Right hindlimb (tissue), 1 donor: ENCODE measurements at regions not wholly inside any gene's neighbourhood (a gene's known extent, or its start where the extent isn't known, plus 50 kb on each side); places are given as distances from the start of the nearest gene placed in this dataset.
"Not testable (repeated sequence)": the region's sequence is repeated elsewhere in the genome, so short reads cannot be mapped to it uniquely, and the experiment has no call there.

Experiments
- DNase-seq: peaks from one replicate; pipeline ENCODE4 v3.0.0-alpha.2; 2018

DNA sequence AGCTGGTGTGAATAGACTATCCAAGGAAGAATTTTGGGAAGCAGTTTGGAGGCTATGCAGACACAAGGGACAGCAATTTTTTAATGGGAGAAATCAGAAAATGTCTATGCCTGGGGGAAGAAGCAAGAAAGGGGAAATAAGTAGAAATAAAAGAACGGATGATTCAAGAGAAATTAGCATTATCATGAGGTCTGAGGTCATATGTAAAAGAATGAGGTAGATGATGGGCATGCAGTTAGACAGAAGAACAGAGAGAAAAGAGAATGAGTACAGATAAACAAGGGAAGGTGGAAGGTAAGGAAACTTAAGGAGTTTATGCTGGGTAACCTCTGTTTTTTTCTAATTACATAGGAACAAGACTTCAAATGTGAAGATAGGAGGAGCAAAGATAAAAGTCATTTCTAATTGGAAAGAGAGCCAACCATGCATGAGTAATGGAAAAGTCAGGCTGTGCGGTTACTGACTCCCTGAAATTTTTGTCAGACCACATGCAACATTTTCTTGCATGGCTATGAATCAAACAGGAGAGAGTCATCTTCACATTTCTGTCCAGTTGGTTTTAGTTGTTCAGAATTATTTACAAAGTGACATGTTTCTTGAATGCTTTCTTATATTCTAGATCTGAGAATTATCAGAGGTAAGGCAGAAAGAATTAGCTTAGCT, 101.0 kb upstream of the PIK3R1 start:
- DNase-seq: no peak

DNA sequence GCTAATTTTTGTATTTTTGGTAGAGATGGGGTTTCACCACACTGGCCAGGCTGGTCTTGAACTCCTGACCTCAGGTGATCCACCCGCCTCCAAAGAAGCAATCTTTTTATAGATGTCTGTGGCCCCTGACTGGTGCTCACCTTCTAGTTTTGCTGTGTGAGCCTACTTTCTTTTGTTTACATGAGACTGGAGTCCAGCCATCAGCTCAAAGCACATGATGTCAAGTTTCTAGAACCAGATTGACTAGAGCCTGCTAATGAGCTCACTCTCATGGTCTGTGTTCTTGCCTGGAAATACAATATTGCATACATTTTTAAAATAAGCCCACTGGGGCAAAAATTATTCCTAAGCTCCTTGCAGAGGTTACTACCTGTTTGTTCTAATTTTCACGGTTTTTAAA, 102.9 kb upstream of the PIK3R1 start:
- no peak for DNase-seq

DNA sequence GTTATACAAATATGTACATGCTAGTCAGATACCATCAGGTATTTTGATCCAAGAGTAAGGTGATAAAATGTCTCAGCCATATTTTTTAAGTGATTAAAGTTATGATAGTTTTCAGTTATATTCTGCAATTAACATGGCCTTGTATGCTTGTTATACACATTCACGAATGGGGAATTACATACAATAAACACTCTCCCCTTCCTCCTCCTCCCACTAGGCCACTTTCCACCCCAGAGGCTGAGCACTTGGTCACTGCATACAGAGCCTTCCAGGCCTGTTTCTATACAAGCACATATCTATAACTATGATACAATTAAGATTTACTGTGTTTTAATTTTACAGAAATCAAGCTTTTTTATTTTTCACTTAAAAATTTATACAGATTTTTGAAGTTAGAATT, 104.7 kb upstream of the PIK3R1 start:
- no peak for DNase-seq

- DNase-seq: no peak
Observed at GRCh38 chr5:68110264-68110663, 105.3 kb upstream of the PIK3R1 start.

DNA sequence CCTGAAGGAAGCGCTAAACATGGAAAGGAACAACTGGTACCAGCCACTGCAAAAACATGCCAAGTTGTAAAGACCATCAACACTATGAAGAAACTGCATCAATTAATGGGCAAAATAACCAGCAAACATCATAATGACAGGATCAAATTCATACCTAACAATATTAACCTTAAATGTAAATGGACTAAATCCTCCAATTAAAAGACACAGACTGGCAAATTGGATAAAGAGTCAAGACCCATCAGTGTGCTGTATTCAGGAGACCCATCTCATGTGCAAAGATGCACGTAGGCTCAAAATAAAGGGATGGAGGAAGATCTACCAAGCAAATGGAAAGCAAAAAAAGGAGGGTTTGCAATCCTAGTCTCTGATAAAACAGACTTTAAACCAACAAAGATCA, 111.3 kb upstream of the PIK3R1 start:
- DNase-seq: not testable (repeated sequence)

DNA sequence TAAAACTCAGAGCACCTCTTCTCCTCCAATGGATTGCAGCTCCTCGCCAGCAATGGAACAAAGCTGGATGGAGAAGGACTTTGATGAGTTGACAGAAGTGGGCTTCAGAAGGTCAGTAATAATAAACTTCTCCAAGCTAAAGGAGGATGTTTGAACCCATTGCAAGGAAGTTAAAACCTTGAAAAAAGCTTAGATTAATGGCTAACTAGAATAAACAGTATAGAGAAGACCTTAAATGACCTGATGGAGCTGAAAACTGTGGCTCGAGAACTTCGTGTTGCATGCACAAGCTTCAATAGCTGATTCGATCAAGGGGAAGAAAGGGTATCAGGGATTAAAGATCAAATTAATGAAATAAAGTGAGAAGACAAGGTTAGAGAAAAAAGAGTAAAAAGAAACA, 112.3 kb upstream of the PIK3R1 start:
- not testable (repeated sequence) for DNase-seq

GRCh38 chr5:68099327-68099726, 116.2 kb upstream of the PIK3R1 start:
- DNase-seq: no peak

GRCh38 chr5:68093455-68094159, 121.9 kb upstream of the PIK3R1 start:
- no peak for DNase-seq

DNA sequence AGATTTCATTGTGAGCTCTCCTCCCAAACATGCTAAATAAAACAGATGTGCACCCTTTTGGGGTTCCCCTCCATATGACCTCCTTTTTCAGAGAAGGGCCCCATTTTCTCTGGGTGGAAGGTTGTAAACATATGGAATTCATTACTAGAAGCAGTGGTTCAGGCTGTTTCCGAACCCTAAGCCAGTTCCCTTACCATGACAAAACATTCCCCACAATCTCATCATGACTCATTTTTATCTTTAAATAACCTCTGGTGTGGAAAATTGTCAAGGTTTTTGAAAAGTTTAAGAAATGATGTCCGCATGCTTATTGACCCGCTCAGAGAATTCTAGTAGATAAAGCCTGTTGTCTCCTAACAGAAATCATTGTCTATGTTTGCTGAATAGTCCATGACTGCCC, 127.3 kb upstream of the PIK3R1 start:
- DNase-seq: no peak

- DNase-seq: no peak
Observed at GRCh38 chr5:68087866-68088265, 127.7 kb upstream of the PIK3R1 start.

GRCh38 chr5:68086857-68087256, 128.7 kb upstream of the PIK3R1 start:
- DNase-seq: peak; percentile 23

DNA sequence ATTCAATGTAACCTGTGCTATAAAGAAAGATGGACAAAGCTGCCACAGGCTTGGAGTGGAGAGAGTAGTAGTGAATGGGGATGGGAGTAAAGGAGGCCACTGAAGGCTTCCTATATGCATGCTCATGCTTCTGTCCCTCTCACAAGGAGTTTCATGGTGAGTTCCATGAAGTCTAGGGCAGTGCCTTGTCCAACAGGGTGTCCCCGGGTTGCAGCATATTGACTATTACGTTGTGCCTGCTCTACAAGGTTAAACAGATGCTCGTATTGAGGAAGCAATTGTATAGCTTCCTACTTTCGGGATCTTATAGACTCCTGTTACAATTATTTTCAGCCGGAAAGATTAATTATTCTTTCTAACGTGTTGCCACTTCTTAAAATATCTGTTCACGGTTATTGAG, 129.1 kb upstream of the PIK3R1 start:
- DNase-seq: no peak

DNA sequence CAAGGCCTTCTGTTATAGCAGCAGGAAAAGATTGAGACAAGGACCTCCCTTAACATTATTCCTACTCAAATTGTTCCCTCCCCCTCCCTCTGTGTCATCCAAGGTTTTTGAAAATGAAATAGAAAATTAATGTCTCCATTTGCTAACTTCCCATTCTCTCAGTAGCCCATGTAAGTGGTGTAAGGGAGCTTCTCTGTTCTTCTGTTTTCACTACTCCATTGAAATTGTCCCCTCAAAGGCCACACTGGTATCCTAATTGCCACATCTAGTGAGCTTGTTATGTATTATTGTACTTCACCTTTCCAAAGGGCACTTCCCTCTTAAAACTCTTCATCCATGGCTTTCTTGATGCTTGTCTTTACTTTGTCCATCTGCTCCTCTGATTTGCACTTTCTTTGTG, 131.2 kb upstream of the PIK3R1 start:
- no peak for DNase-seq

- DNase-seq: no peak
Observed at GRCh38 chr5:68080282-68081050, 135.1 kb upstream of the PIK3R1 start.

DNA sequence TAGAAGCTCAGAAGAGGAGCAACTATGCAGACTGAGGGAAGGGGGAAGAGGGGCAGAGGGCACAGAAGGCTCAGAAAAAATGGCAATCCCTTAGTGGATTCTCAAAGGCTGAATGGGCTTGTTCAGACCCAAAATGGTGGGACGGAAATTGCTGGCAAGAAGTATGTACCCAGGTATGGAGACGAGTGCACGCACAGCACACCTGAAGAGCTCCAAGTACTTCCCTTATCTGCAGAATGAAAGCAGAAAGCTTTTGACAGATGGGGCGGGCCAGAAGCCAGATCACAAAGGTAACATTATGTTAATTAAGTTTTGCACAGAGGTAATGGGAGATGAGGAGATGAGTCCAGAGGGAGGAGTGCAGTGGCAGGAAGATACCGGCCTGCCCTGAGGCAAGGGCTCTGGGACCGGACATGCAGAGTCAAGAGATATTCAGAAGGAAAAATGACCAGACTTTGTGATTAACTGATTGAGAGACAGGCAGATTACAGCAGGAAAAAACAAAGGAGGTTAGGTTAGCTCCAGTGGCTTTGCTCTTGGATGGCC, 138.1 kb upstream of the PIK3R1 start:
- no peak for DNase-seq

- DNase-seq: no peak
Observed at GRCh38 chr5:68074633-68075032, 140.9 kb upstream of the PIK3R1 start.

DNA sequence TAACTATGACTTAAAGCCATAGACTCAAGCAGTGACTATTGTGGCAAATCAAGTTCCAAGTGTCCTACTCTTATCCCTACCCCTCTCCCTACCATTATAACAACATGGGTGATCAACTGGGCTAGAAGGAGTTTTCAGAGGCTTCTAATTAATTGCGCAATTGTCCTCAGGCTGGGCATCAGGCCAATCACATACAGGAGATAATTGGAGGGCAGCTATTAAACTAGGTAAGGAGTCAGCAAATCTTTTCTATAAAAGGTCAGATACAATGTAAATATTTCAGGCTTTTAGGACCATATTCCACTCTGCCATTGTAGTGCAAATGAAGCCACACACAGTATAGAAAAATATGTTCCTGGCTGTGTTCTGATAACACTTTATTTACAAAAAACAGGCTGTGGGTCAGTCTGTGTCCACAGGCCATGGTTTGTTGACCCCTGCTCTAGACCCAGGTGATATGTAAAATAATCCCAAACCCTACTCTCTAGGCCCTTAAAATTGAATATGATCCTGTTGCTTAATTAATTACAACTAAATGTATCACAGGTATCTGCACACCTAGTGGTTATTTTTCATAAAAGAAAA, 141.4 kb upstream of the PIK3R1 start:
- DNase-seq: no peak

DNA sequence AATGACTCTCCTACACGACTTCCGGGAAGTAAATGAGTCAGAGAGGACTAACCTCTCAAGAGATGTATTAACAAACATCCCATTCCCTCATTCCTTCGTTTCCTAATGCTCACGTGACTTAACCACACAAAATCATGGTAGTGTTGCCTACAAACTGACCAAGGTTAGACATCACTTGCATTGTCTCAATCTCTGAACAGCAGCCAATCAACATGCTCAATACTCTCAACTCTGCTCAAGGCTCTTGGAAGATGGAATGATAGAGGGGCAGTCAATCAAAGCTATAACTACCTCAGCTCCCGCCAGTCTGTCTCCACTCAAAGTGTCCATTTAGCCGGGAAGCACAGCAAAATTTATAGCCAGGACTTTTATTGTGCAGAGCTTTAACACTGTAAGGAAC, 143.8 kb upstream of the PIK3R1 start:
- no peak for DNase-seq

- DNase-seq: no peak
Observed at GRCh38 chr5:68071282-68071632, 144.3 kb upstream of the PIK3R1 start.

GRCh38 chr5:68070591-68071281, 144.8 kb upstream of the PIK3R1 start:
- no peak for DNase-seq

GRCh38 chr5:68067976-68068603, 147.5 kb upstream of the PIK3R1 start:
- DNase-seq: no peak

DNA sequence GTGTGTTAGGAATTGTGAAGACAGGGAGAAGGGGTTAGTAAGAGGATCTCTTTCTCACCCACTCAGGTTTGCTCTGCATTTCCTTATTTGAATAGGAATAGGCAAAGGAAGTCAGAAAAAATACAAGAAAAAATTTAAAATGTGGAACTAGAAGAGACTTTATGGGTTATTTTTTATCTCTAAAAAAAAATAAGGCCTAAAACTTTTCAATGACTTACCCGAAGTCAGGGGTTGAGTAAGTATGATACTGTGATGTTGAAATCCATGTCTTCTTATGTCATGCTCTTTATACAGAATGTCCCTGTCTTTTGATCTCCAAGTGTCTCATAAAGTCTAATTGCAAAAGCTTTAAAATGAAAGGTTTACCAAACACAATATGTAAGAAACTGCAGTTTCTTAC, 148.3 kb upstream of the PIK3R1 start:
- DNase-seq: no peak
